Tibial artery (tissue), 4 donors: ENCODE measurements at regions not wholly inside any gene's neighbourhood (a gene's known extent, or its start where the extent isn't known, plus 50 kb on each side); places are given as distances from the start of the nearest gene placed in this dataset.

Source experiments
- DNase-seq, 2 donors: peaks; one replicate each; pipeline ENCODE4 v3.0.0-alpha.2; 2019
- H3K27ac ChIP-seq, 2 donors: fragments of 200-600 bp; sonication (generic) in 1 of 2; 1 replicate in 1 of 2; 2 replicates in 1 of 2; pipeline ENCODE4 v1.5.1; 2018 to 2019; ENCODE audit warnings: mild to moderate bottlenecking in 1 of 2
- H3K27me3 ChIP-seq, 2 donors: fragments of 200-600 bp; sonication (generic) in 1 of 2; one replicate each; pipeline versions ENCODE4 v1.5.1 to v1.6.0; 2016 to 2019
- H3K36me3 ChIP-seq, 3 donors: fragments of 200-600 bp; sonication (generic) in 2 of 3; one replicate each; pipeline ENCODE4 v1.5.1; 2016 to 2019; ENCODE audit warnings: mild to moderate bottlenecking in 2 of 3
- H3K4me1 ChIP-seq, 4 donors: fragments of 200-600 bp; sonication (generic) in 2 of 4; 1 replicate in 3 of 4; 2 replicates in 1 of 4; pipeline ENCODE4 v1.5.1; 2016 to 2019
- H3K4me3 ChIP-seq, 2 donors: fragments of 200-600 bp; sonication (generic) in 1 of 2; 1 replicate in 1 of 2; 2 replicates in 1 of 2; pipeline ENCODE4 v1.5.1; 2018 to 2019; ENCODE audit warnings: mild to moderate bottlenecking in 2 of 2
- H3K9me3 ChIP-seq, 3 donors: fragments of 200-600 bp; sonication (generic) in 1 of 3; one replicate each; pipeline ENCODE4 v1.5.1; 2016 to 2019
- CTCF ChIP-seq, 2 experiments: fragments of 200-600 bp in 1 of 2; fragments of 450-650 bp in 1 of 2; IDR thresholded peaks; one replicate each; pipeline ENCODE4 v1.5.1; 2017 to 2019; ENCODE audit warnings: antibody characterized with exemption in 2 of 2, mild to moderate bottlenecking in 1 of 2, moderate library complexity in 1 of 2
- intact Hi-C: fragments of 100-400 bp; cut with DNase I; formaldehyde crosslinking; loops from one replicate; pipeline ENCODE4 v1.15.0; 2023; ENCODE audit warnings: low total_unique reads

GRCh38 chr3:81170298-81170697 is 591.1 kb downstream of the GBE1 start:
- H3K27me3 ChIP-seq, result no peaks in the 10 kb centered on the region
- no peaks in the 10 kb centered on the region for H3K9me3 ChIP-seq
- no peak for DNase-seq
- no peaks in the 10 kb centered on the region for H3K4me1 ChIP-seq
- H3K4me3 ChIP-seq, result no peak overlapping the region
- no peak for TF ChIP-seq CTCF (IDR thresholded peaks at IDR 0.05)
- no peak overlapping the region for H3K27ac ChIP-seq
- no peaks in the 10 kb centered on the region for H3K36me3 ChIP-seq
- intact Hi-C loops, result no loop called here

- intact Hi-C loops, result no loop called here
- TF ChIP-seq CTCF (IDR thresholded peaks at IDR 0.05), result no peak
- DNase-seq, result no peak
- Histone ChIP-seq H3K4me3 (no peak overlapping the region), H3K27ac (no peak overlapping the region), H3K27me3 (no peaks in the 10 kb centered on the region), H3K36me3 (no peaks in the 10 kb centered on the region), H3K9me3 (no peaks in the 10 kb centered on the region), H3K4me1 (no peaks in the 10 kb centered on the region)
Observed at GRCh38 chr3:81164806-81165205, 596.6 kb downstream of the GBE1 start.

GRCh38 chr3:81161851-81162250 is 599.6 kb downstream of the GBE1 start:
- DNase-seq, result no peak
- intact Hi-C loops, result no loop called here
- H3K9me3 ChIP-seq, result no peaks in the 10 kb centered on the region
- H3K27ac ChIP-seq, result no peak overlapping the region
- H3K4me1 ChIP-seq, result no peaks in the 10 kb centered on the region
- H3K27me3 ChIP-seq, result no peaks in the 10 kb centered on the region
- no peak for TF ChIP-seq CTCF (IDR thresholded peaks at IDR 0.05)
- no peak overlapping the region for H3K4me3 ChIP-seq
- no peaks in the 10 kb centered on the region for H3K36me3 ChIP-seq

- no peak for TF ChIP-seq CTCF (IDR thresholded peaks at IDR 0.05)
- intact Hi-C loops, result no loop called here
- H3K4me3 ChIP-seq, result no peak overlapping the region
- H3K27me3 ChIP-seq, result no peaks in the 10 kb centered on the region
- DNase-seq, result no peak
- no peaks in the 10 kb centered on the region for H3K4me1 ChIP-seq
- no peak overlapping the region for H3K27ac ChIP-seq
- no peaks in the 10 kb centered on the region for H3K36me3 ChIP-seq
- H3K9me3 ChIP-seq, result no peaks in the 10 kb centered on the region
Observed at GRCh38 chr3:81161100-81161499, 600.3 kb downstream of the GBE1 start.

- no peaks in the 10 kb centered on the region for H3K4me1 ChIP-seq
- no peak overlapping the region for H3K4me3 ChIP-seq
- DNase-seq, result no peak
- no peaks in the 10 kb centered on the region for H3K9me3 ChIP-seq
- H3K27ac ChIP-seq, result no peak overlapping the region
- no peaks in the 10 kb centered on the region for H3K27me3 ChIP-seq
- intact Hi-C loops, result no loop called here
- H3K36me3 ChIP-seq, result no peaks in the 10 kb centered on the region
- TF ChIP-seq CTCF (IDR thresholded peaks at IDR 0.05), result no peak
Observed at GRCh38 chr3:81154611-81155143, 606.8 kb downstream of the GBE1 start.

- Histone ChIP-seq H3K4me1 (no peaks in the 10 kb centered on the region), H3K36me3 (no peaks in the 10 kb centered on the region), H3K27me3 (no peaks in the 10 kb centered on the region), H3K9me3 (no peaks in the 10 kb centered on the region), H3K4me3 (no peak overlapping the region), H3K27ac (no peak overlapping the region)
- intact Hi-C loops, result no loop called here
- no peak for DNase-seq
- no peak for TF ChIP-seq CTCF (IDR thresholded peaks at IDR 0.05)
Observed at GRCh38 chr3:81152156-81152555, 609.3 kb downstream of the GBE1 start.
